HCT116 (cell line): ENCODE measurements at regions not wholly inside any gene's neighbourhood (a gene's known extent, or its start where the extent isn't known, plus 50 kb on each side); places are given as distances from the start of the nearest gene placed in this dataset.

Source experiments
- ATAC-seq: fragments of 200-7000 bp; cut with Tn5 transposase; 2 replicates; pipeline ENCODE4 v1.9.1; 2020; ENCODE audit warnings: mild to moderate bottlenecking, moderate library complexity
- BruUV-seq: library from RNA; stranded (reverse); fragments of 400-500 nt; replicated peaks from 2 replicates; lab custom pipeline; 2021; lab: Mats Ljungman, UMichigan
- CTCF ChIA-PET: fragments of 300-600 bp; sonication (Branson Sonifier 250); formaldehyde crosslinking; loops from one replicate; lab custom pipeline; 2021; ENCODE audit warnings: antibody characterized with exemption; lab: Charles Lee
- POLR2A ChIA-PET: fragments of 300-600, 350-600 bp; sonication (Branson Sonifier 250); formaldehyde crosslinking; loops from one replicate; lab custom pipeline; 2021; ENCODE audit warnings: antibody characterized with exemption; lab: Charles Lee
- RAD21 ChIA-PET, 2 experiments: fragments of 300-600 bp; sonication (Branson Sonifier 250); formaldehyde crosslinking; loops; one replicate each; lab custom pipeline; 2023; ENCODE audit warnings: low total read pairs in 2 of 2; ENCODE audit not compliant: uncharacterized antibody in 2 of 2, unreplicated experiment in 2 of 2, low non-redundant PET in 1 of 2; lab: Charles Lee
- DNase-seq: peaks from one replicate; pipeline ENCODE4 v3.0.0-alpha.2; 2010; ENCODE audit warnings: low read depth, low spot score
- H2AFZ ChIP-seq: fragments of 200-600 bp; shearing (Covaris generic), sonication (generic); 2 replicates; pipeline ENCODE4 v1.6.1; 2017; ENCODE audit warnings: low read depth, mixed run types, mixed read lengths, antibody characterized with exemption, low read length; ENCODE audit not compliant: poor library complexity, severe bottlenecking
- H3K27ac ChIP-seq: 2 replicates; pipeline ENCODE4 v1.5.1; 2012; ENCODE audit warnings: low read depth, low read length
- H3K27me3 ChIP-seq: fragments of 200-600 bp; sonication (generic); 2 replicates; pipeline ENCODE4 v1.6.1; 2016; ENCODE audit warnings: mixed run types, low read length, mixed read lengths; ENCODE audit not compliant: insufficient read depth
- H3K36me3 ChIP-seq, 2 experiments: fragments of 200-500 bp in 1 of 2; fragments of 200-600 bp in 1 of 2; sonication (Bioruptor generic) in 1 of 2; sonication (generic) in 1 of 2; 2 replicates each; pipeline versions ENCODE4 v1.5.1 to v1.6.1; 2014 to 2016; ENCODE audit warnings: low read length in 2 of 2, inconsistent platforms in 1 of 2, mixed read lengths in 1 of 2, mixed run types in 1 of 2; ENCODE audit not compliant: insufficient read depth in 2 of 2, control insufficient read depth in 1 of 2
- H3K4me1 ChIP-seq, 2 experiments: fragments of 200-600 bp in 1 of 2; sonication (generic) in 1 of 2; 2 replicates each; pipeline versions ENCODE4 v1.5.1 to v1.6.1; 2012 to 2017; ENCODE audit warnings: low read length in 2 of 2, inconsistent platforms in 1 of 2, mild to moderate bottlenecking in 1 of 2, mixed read lengths in 1 of 2, mixed run types in 1 of 2, moderate library complexity in 1 of 2; ENCODE audit not compliant: insufficient read depth in 2 of 2, control insufficient read depth in 1 of 2
- H3K4me2 ChIP-seq: fragments of 200-600 bp; sonication (generic); 2 replicates; pipeline ENCODE4 v1.6.1; 2017; ENCODE audit warnings: mixed run types, low read length, mixed read lengths
- H3K4me3 ChIP-seq, 2 experiments: fragments of 200-600 bp in 1 of 2; sonication (generic) in 1 of 2; replicated peaks in 1 of 2; 2 replicates each; pipeline ENCODE4 v1.5.1; 2011 to 2016; ENCODE audit warnings: low read length in 2 of 2, control low read depth in 1 of 2, low read depth in 1 of 2, mild to moderate bottlenecking in 1 of 2, mixed read lengths in 1 of 2, mixed run types in 1 of 2
- H3K79me2 ChIP-seq: fragments of 200-600 bp; sonication (generic); 2 replicates; pipeline ENCODE4 v1.6.1; 2017; ENCODE audit warnings: mild to moderate bottlenecking, mixed run types, low read length, moderate library complexity, mixed read lengths; ENCODE audit not compliant: insufficient read depth
- H3K9ac ChIP-seq: fragments of 200-600 bp; sonication (generic); 2 replicates; pipeline ENCODE4 v1.6.1; 2016; ENCODE audit warnings: low read length, mixed read lengths
- H3K9me2 ChIP-seq: fragments of 200-600 bp; sonication (generic), shearing (Covaris generic); 2 replicates; pipeline ENCODE4 v1.6.1; 2017; ENCODE audit warnings: mixed run types, mild to moderate bottlenecking, moderate library complexity; ENCODE audit not compliant: insufficient read depth
- H3K9me3 ChIP-seq, 2 experiments: fragments of 200-500 bp in 1 of 2; fragments of 200-600 bp in 1 of 2; sonication (Bioruptor generic) in 1 of 2; sonication (generic) in 1 of 2; 2 replicates each; pipeline ENCODE4 v1.6.1; 2014 to 2017; ENCODE audit warnings: low read length in 2 of 2, mixed read lengths in 2 of 2, inconsistent platforms in 1 of 2, low read depth in 1 of 2, mild to moderate bottlenecking in 1 of 2, mixed run types in 1 of 2, moderate library complexity in 1 of 2; ENCODE audit not compliant: control insufficient read depth in 1 of 2, insufficient read depth in 1 of 2
- H4K20me1 ChIP-seq: fragments of 200-600 bp; sonication (generic), shearing (Covaris generic); 2 replicates; pipeline ENCODE4 v1.6.1; 2017; ENCODE audit warnings: mixed run types, mild to moderate bottlenecking, moderate library complexity; ENCODE audit not compliant: insufficient read depth
- CEBPB ChIP-seq: IDR thresholded peaks from 2 replicates; pipeline ENCODE4 v1.6.1; 2012; ENCODE audit warnings: low read depth
- ELF1 ChIP-seq: IDR thresholded peaks from 2 replicates; pipeline ENCODE4 v1.6.1; 2012; ENCODE audit warnings: low read depth, borderline replicate concordance
- EZH2 ChIP-seq: fragments of 200-600 bp; sonication (generic); IDR thresholded peaks from 2 replicates; pipeline ENCODE4 v1.6.1; 2017; ENCODE audit warnings: antibody characterized with exemption, mixed run types
- EZH2phosphoT487 ChIP-seq: fragments of 200-600 bp; IDR thresholded peaks from 2 replicates; pipeline ENCODE4 v1.6.1; 2018; ENCODE audit warnings: antibody characterized with exemption, borderline replicate concordance
- FOSL1 ChIP-seq: IDR thresholded peaks from 2 replicates; pipeline ENCODE4 v1.6.1; 2012; ENCODE audit warnings: low read depth
- POLR2A ChIP-seq: IDR thresholded peaks from 2 replicates; pipeline ENCODE4 v1.7.0; 2011; ENCODE audit warnings: borderline replicate concordance; ENCODE audit not compliant: insufficient read depth, insufficient read length; ENCODE audit errors: extremely low read depth
- RAD21 ChIP-seq: IDR thresholded peaks from 2 replicates; pipeline ENCODE4 v1.6.1; 2012; ENCODE audit warnings: low read depth, mild to moderate bottlenecking
- SIN3A ChIP-seq: IDR thresholded peaks from 2 replicates; pipeline ENCODE4 v1.6.1; 2012; ENCODE audit warnings: low read depth
- TCF7L2 ChIP-seq: IDR thresholded peaks from 2 replicates; pipeline ENCODE4 v1.7.0; 2011; ENCODE audit warnings: borderline replicate concordance, inconsistent platforms; ENCODE audit not compliant: insufficient read depth, insufficient read length; ENCODE audit errors: extremely low read depth
- YY1 ChIP-seq: IDR thresholded peaks from 2 replicates; pipeline ENCODE4 v1.6.1; 2011; ENCODE audit warnings: low read length, low read depth, moderate library complexity, mild to moderate bottlenecking; ENCODE audit not compliant: insufficient replicate concordance; ENCODE audit errors: extremely low read depth
- ZFX ChIP-seq: fragments of 450-650 bp; IDR thresholded peaks from 2 replicates; pipeline ENCODE4 v1.6.1; 2017
- ZNF274 ChIP-seq: fragments of 200-500 bp; sonication (Bioruptor generic); IDR thresholded peaks from 2 replicates; pipeline ENCODE4 v1.6.1; 2014; ENCODE audit warnings: mild to moderate bottlenecking, low read depth, low read length, inconsistent platforms
- intact Hi-C: fragments of 100-400 bp; cut with micrococcal nuclease; formaldehyde crosslinking; loops from 2 replicates; pipeline ENCODE4 v1.10.0; 2022
- TF ChIP-seq, protein P1 (sequence below): IDR thresholded peaks from 2 replicates; pipeline ENCODE4 v1.6.1; 2012; ENCODE audit warnings: low read depth
- TF ChIP-seq, protein P2 (sequence below), 3 experiments: fragments of 200-600 bp in 1 of 3; sonication (generic) in 1 of 3; IDR thresholded peaks in 2 of 3; conservative IDR thresholded peaks in 1 of 3; 2 replicates each; pipeline ENCODE4 v1.5.1; 2012 to 2017; ENCODE audit warnings: low read depth in 2 of 3, low read length in 2 of 3, antibody characterized with exemption in 1 of 3, borderline replicate concordance in 1 of 3, control low read depth in 1 of 3, mild to moderate bottlenecking in 1 of 3, mixed read lengths in 1 of 3, mixed run types in 1 of 3, moderate library complexity in 1 of 3; ENCODE audit not compliant: insufficient read depth in 1 of 3

DNA sequence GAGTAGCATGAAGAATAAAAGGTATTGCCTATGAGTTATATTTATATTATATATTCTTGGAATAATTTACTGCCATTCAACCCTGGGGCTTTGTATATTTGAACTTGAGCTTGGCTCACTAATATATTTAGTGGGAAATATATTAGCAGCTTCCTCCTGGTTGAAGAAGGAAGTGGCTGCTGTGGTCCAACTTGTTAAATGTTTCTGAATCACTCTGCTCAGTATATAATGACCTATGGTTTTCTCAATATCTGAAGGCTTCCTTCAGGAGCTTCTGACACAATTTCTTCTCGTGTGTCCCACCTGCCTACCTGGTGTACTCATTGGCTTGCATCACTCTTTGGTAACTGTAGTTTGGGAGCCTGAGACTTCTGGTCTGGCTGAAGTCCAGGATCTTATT, 646.4 kb downstream of the TBC1D4 start:
- no peak for TF ChIP-seq CEBPB
- no peak for TF ChIP-seq YY1
- TF ChIP-seq, protein P1, sequence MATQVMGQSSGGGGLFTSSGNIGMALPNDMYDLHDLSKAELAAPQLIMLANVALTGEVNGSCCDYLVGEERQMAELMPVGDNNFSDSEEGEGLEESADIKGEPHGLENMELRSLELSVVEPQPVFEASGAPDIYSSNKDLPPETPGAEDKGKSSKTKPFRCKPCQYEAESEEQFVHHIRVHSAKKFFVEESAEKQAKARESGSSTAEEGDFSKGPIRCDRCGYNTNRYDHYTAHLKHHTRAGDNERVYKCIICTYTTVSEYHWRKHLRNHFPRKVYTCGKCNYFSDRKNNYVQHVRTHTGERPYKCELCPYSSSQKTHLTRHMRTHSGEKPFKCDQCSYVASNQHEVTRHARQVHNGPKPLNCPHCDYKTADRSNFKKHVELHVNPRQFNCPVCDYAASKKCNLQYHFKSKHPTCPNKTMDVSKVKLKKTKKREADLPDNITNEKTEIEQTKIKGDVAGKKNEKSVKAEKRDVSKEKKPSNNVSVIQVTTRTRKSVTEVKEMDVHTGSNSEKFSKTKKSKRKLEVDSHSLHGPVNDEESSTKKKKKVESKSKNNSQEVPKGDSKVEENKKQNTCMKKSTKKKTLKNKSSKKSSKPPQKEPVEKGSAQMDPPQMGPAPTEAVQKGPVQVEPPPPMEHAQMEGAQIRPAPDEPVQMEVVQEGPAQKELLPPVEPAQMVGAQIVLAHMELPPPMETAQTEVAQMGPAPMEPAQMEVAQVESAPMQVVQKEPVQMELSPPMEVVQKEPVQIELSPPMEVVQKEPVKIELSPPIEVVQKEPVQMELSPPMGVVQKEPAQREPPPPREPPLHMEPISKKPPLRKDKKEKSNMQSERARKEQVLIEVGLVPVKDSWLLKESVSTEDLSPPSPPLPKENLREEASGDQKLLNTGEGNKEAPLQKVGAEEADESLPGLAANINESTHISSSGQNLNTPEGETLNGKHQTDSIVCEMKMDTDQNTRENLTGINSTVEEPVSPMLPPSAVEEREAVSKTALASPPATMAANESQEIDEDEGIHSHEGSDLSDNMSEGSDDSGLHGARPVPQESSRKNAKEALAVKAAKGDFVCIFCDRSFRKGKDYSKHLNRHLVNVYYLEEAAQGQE, result no peak
- no peak for TF ChIP-seq ZFX
- no peak for TF ChIP-seq SIN3A
- no peak for TF ChIP-seq POLR2A
- no peak for TF ChIP-seq FOSL1
- TF ChIP-seq TCF7L2, result no peak
- RAD21 ChIA-PET, result no interaction called here
- POLR2A ChIA-PET, result no interaction called here

DNA sequence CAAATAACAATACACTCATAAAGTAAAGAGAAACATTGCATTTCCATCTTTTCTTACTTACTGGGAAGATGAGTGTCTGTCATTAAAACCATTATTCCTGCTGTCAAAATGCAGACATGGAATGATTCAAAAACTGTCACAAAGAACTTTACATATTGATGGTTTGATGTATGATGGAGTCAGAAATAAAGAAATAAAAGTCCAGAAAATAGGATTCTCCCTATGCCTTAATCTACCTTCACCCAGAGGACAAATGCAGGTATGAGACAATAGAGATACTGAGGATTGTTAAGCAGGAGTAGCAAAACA, 656.1 kb downstream of the TBC1D4 start:
- Histone ChIP-seq H4K20me1 (no peaks in the 10 kb centered on the region), H3K9me3 (no peaks in the 10 kb centered on the region), H2AFZ (no peak overlapping the region), H3K9me2 (no peaks in the 10 kb centered on the region), H3K9ac (no peak overlapping the region), H3K79me2 (no peaks in the 10 kb centered on the region), H3K4me2 (no peak overlapping the region), H3K4me3 (no peak overlapping the region), H3K27me3 (no peaks in the 10 kb centered on the region), H3K27ac (no peak overlapping the region), H3K4me1 (no peaks in the 10 kb centered on the region), H3K36me3 (no peaks in the 10 kb centered on the region)
- POLR2A ChIA-PET, result no interaction called here
- no peak for ATAC-seq
- CTCF ChIA-PET, result no interaction called here
- RAD21 ChIA-PET, result no interaction called here
- no peak for DNase-seq
- intact Hi-C loops, result no loop called here
- no peak for TF ChIP-seq EZH2
- no peak for TF ChIP-seq ELF1
- no peak for TF ChIP-seq YY1
- no peak for TF ChIP-seq RAD21
- no peak for TF ChIP-seq ZNF274
- no peak for TF ChIP-seq POLR2A
- TF ChIP-seq, protein P2, sequence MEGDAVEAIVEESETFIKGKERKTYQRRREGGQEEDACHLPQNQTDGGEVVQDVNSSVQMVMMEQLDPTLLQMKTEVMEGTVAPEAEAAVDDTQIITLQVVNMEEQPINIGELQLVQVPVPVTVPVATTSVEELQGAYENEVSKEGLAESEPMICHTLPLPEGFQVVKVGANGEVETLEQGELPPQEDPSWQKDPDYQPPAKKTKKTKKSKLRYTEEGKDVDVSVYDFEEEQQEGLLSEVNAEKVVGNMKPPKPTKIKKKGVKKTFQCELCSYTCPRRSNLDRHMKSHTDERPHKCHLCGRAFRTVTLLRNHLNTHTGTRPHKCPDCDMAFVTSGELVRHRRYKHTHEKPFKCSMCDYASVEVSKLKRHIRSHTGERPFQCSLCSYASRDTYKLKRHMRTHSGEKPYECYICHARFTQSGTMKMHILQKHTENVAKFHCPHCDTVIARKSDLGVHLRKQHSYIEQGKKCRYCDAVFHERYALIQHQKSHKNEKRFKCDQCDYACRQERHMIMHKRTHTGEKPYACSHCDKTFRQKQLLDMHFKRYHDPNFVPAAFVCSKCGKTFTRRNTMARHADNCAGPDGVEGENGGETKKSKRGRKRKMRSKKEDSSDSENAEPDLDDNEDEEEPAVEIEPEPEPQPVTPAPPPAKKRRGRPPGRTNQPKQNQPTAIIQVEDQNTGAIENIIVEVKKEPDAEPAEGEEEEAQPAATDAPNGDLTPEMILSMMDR (IDR thresholded peaks at IDR 0.05 in 2 of 3, conservative IDR thresholded peaks at IDR 0.05 in 1 of 3; ENCODE audit: borderline replicate concordance in 1 of 3, insufficient read depth in 1 of 3, low read depth in 2 of 3, low read length in 2 of 3), result no peak
- TF ChIP-seq SIN3A, result no peak
- TF ChIP-seq FOSL1, result no peak
- no peak for TF ChIP-seq EZH2phosphoT487
- no TSS peak for BruUV-seq

More for the DNA sequence above, 646.4 kb downstream of the TBC1D4 start:
- Histone ChIP-seq H3K4me3 (no peak overlapping the region), H3K27ac (no peak overlapping the region), H3K79me2 (no peaks in the 10 kb centered on the region), H3K9ac (no peak overlapping the region), H4K20me1 (no peaks in the 10 kb centered on the region), H3K27me3 (no peaks in the 10 kb centered on the region), H3K9me3 (no peaks in the 10 kb centered on the region; a peak in 1 of 4 replicates), H3K4me2 (no peak overlapping the region), H2AFZ (no peak overlapping the region), H3K9me2 (no peaks in the 10 kb centered on the region), H3K36me3 (no peaks in the 10 kb centered on the region), H3K4me1 (no peaks in the 10 kb centered on the region)
- no TSS peak for BruUV-seq
- intact Hi-C loops, result no loop called here
- ATAC-seq, result no peak
- CTCF ChIA-PET, result no interaction called here
- DNase-seq, result no peak
